Hematopoietic multipotent progenitor cell treated with erythropoietin and hydrocortisone succinate and interleukin-3 and kit ligand, for 6 days (in vitro differentiated cells): ENCODE measurements at regions not wholly inside any gene's neighbourhood (a gene's known extent, or its start where the extent isn't known, plus 50 kb on each side); places are given as distances from the start of the nearest gene placed in this dataset.
"Not testable (repeated sequence)": the region's sequence is repeated elsewhere in the genome, so short reads cannot be mapped to it uniquely, and the experiment has no call there.

Source experiments
- DNase-seq: peaks from one replicate; pipeline ENCODE4 v3.0.0-alpha.2; 2015

DNA sequence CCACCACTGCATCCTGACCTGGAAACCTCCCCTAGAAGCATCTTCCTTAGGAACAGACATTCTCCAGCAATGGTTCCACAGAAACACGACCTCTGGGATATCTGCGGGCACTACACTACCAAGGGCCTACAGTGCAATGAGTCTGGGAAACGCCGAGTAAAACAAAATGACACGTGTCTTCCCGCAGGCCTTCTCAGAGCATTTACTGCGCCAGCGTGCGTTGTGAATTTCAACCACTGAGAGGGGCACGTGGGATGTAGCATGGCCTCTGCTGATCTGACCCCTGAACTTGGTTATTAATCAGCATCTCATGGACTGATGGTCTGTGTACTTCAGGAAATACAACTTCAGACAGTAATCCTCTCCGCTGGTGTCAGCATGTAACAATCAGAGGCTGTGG, 173.0 kb downstream of the C16orf95 start:
- no peak for DNase-seq

DNA sequence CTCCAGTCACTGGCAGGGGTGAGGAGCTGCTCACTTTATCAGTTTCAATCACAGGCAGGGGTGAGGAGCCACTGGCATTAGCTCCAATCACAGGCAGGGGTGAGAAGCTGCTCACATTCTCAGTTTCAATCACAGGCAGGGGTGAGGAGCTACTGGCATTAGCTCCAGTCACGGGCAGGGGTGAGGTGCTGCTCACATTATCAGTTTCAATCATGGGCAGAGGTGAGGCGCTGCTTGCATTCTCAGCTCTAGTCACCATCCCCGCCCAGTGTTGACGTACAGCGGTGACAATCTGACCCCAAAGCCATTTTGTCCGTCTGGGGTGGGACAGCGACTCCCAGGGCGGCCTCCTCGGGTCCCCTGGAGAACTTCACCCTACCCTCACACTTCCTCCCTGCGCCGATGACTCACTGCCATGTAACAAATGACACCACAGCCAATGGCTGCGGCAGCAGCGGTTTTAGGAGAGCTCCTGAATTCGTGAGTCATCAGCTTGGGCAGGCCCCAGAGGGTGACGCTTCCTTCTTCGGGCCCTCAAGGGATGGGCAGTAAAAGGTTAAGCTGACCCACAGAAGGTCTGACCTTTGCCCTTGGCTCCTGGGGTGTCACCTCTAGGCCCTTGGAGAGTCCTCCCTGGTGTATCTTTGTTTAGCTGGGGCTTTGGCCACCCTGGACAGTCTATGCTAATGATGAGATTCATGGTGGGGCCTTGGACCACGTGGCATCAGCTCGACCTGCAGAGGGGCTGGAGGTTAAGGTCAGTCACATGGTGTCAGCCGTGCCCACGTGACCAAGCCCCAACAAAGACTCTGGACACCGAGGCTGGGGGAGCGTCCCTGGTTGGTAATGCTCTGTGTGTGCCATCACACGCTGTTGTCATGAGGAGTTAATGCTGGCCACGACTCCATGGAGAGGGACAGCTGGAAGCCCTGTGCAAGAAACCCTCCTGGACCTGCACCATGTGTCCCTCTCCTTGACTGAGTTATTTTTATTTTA, 171.7 kb downstream of the C16orf95 start:
- no peak for DNase-seq

DNA sequence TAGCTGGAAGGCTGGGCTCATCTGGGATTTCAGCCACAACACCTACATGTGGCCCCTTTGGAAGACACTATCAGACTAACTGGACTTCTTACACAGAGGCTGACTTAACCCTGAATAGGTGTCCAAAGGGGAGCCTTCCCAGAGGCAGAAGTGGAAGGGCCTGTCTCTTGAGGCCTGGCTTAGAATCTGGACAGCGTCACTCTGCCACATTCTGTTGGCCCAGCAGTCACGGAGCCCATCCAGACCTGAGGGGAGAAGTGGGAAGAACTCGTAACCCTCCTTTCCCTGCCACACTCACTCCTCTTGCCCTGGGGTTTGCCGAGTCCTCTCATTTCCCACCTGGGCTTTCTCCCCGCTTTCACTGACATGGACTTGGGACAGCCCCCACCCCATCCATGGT, 170.5 kb downstream of the C16orf95 start:
- no peak for DNase-seq

DNA sequence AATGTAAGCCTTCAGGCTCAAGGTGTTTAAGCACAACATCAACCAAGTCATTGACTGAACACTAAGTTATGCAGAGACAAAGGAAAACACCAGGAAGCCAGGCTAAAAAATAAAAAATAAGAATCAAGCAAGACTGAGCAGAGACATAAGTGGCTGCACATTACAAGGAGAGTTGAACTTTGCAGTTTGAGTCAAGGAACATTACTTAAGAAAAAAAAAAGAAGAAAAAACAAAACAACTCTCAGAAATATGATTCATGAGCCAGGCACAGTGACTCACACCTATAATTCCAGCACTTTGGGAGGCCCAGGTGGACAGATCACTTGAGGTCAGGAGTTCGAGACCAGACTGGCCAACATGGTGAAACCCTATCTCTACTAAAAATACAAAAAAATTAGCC, 168.1 kb downstream of the C16orf95 start:
- DNase-seq, result no peak

DNA sequence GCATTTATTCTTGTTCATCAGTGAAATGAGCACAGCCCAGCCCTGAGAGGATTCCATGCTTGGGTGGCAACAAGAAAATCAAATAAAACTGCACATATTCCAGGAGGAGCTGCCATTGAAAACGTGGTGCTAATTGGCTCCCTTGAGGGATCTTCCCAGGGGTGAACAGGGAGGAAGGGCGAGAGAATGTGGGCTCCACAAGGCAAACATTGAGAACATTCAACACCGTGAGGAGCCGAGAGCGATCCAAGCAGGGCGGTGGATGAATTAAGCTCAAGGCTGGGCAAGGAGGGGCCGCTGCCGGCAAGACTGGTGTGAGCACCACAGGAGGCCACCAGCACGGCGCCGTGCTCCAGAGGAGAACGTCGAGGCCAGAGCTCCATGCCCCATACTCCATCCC, 166.9 kb downstream of the C16orf95 start:
- no peak for DNase-seq

DNA sequence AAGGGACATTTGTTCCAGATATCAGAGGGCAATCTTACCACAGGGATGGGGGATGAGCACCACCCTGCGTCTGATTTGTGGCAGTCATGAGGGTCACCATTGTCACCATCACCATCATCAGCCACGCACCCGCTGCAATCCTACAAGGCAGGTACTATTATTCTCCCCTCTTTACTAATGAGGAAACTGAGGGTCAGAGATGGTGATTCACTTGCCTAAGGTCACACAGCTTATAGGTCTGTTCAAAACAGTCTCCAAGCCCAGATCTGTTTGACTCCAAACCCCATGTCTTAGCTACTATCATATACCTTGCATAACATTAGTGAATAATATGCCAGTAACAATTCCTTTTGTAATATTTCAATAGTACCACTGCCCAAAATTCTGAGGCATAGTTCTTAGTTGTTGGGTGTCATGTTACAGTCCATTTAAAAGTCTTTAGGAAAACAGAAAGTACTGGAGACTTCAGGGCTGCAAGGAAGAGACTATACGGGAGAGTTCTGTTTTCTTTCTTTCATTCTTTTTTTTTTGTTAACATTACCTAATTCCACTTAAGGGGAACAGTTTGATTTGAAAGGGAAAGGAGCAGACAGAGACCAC, 166.4 kb downstream of the C16orf95 start:
- DNase-seq, result no peak

DNA sequence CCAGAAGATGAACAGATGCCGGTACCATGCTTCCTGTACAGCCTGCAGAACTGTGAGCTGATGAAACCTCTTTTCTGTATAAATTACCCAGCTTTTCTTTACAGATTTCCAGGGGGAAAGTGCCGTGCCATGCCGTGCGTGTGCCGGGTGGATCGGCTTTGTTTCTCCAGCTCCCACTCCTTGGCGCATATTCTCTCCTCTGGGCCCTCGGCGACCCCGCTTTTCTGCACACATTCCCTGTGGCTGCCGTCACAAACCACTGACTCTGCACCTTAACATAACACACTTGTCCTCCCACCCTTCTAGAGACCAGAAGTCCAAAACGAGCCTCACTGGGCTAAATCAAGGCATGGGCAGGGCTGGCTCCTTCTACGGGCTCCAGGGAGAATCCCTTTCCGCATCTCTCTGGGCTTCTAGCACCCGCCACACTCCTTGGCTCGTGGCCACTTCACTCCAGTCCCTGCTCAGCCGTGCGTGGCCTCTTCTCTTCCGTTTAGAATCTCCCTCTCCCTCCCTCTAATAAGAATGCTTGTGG, 164.9 kb downstream of the C16orf95 start:
- no peak for DNase-seq

DNA sequence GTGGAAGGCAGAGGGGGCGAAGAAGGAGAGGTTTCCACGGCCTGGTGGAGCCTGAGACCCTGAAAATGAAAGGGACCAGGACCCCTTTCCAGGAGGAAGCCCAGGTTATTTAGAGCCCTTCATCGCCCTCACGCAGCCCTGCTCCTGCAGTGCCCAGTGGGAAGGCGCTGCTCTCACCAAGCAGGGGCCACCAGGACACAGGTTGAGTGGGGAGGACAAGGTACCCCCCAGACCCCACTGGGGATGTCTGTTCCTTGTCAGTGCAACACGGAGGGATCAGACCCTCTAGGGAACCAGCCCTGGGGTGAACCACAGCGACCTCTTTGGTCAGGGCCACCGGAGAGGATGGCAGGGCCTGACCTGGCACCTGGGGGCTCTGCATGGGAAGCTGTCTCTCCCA, 163.9 kb downstream of the C16orf95 start:
- no peak for DNase-seq

DNA sequence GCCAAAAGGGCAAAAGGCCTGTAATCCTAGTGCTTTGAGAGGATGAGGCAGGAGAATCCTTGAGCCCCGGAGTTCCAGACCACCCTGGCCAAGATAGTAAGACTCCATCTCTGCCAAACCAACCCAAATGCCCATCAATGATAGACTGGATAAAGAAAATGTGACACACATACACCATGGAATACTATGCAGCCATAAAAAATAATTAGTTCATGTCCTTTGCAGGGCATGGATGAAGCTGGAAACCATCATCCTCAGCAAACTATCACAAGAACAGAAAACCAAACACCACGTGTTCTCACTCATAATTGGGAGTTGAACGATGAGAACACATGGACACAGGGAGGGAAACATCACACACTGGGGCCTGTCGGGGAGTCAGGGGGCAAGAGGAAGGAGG, 161.9 kb downstream of the C16orf95 start:
- not testable (repeated sequence) for DNase-seq

DNA sequence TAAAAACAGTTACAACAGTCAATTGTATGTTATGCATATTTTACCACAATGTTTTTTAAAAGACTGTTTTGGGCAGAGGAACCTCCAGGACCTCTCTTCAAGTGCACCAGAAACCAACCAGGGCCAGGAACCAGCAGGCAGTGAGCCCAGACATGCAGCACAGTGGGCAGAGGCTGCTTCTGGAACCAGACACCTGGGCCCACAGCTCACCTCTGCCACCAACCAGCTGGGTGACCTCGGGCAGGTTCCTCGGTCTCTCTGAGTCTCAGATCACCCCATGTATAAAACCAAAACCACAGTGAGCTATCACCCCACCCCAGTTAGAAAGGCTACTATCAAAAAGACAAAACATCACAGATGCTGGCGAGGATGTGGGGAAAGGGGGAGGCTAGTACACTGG, 161.0 kb downstream of the C16orf95 start:
- no peak for DNase-seq

DNA sequence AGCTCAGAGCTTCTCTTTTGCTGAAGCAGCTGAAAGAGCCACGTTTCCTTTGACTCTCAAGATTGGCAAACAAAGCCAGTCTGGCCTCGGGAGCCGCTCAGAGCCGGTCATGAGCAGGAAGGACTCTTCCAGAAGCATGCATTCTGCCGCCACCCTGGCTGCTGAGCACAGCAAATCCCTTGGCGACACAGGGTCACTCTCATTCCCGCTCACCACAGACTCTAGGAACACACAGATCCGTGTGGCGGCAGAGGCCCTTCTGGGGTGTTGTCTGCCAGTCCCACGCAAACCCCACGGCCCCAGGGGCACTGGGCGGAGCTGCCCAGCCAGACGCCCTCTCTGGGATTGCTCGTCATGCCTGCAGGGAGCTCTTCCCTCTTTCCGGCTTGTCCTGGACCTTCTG, 157.0 kb downstream of the C16orf95 start:
- no peak for DNase-seq

DNA sequence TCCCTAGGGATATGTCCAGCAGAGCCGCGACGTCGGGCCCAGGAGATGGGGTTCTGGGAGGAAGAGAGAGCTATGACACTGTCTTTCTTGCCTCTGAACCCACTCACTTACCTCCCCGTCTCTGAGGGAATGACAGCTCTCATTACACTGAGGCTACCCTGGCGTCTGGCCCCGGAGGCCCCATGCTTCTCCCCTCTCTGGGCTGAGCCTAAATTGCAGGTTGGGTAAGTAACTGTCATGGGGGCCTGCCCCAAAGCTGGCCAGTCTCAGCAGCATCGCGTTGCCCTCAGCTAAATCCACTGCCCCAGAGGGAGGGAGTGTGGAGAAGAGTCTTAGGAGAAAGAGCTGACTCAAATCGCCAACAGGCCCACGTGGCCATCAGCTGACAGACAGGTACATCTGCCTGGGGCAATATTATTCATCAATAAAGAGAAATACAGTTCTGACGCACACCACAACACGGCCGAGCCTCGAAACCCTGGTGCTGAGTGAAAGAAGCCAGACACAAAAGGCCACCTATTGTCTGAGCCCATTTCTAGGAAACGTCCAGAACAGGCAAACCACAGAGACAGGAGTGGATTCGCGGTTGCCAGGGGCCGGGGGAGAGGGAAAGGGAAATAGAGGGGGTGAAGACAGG, 156.4 kb downstream of the C16orf95 start:
- DNase-seq, result no peak

DNA sequence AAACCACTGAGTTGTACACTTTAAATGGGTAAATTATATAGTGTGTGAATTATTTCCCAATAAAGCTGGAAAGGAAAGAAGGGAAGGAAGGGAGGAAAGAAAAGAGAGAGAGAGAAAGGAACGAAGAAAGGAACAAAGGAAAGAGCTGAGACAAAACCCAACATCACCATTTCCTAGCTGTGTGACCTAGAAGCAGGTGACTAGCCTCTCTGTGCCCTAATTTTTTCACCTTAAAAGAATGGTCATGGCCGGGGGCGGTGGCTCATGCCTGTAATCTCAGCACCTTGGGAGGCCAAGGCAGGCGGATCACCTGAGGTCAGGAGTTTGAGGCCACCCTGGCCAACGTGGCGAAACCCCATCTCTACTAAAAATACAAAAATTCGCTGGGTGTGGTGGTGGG, 155.8 kb downstream of the C16orf95 start:
- DNase-seq, result not testable (repeated sequence)

DNA sequence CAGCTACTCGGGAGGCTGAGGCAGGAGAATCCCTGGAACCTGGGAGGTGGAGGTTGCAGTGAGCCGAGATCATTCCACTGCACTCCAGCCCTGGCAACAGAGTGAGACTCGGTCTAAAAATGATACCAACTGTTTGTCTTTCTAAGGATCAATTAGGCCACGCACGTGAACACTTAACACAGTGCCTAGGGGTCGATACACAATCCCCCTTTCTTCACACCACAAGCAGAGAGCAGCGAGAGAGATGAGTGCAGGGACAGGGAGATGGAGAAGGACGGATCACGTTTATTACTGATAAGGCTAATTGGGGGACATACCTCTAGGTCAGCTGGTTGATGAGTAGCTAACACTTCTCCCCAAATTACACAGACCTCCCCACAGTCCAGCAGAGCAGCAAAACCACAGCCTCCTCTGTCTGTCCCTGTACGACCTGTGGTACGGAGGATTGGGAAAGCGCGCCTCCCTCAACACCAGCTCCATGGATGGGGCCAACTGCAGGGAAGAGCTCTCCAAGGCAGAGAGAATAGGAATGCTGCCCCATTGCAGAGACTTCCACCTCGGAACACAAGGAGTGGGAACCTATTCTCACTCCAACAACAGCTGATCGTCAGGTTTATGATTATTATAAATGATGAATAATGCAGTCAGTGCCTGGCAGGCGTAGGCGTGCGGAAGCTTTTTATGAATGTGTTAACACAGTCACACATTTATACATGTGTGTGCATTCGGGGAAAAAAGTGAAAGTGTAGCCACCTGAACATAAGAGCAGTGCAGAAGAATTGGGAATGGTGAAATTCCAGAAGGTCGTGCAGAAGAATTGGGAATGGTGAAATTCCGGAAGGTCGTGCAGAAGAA, 155.1 kb downstream of the C16orf95 start:
- peak; percentile 35 for DNase-seq

DNA sequence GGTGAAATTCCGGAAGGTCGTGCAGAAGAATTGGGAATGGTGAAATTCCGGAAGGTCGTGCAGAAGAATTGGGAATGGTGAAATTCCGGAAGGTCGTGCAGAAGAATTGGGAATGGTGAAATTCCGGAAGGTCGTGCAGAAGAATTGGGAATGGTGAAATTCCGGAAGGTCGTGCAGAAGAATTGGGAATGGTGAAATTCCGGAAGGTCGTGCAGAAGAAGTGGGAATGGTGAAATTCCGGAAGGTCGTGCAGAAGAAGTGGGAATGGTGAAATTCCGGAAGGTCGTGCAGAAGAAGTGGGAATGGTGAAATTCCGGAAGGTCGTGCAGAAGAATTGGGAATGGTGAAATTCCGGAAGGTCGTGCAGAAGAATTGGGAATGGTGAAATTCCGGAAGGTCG, 154.4 kb downstream of the C16orf95 start:
- not testable (repeated sequence) for DNase-seq

DNA sequence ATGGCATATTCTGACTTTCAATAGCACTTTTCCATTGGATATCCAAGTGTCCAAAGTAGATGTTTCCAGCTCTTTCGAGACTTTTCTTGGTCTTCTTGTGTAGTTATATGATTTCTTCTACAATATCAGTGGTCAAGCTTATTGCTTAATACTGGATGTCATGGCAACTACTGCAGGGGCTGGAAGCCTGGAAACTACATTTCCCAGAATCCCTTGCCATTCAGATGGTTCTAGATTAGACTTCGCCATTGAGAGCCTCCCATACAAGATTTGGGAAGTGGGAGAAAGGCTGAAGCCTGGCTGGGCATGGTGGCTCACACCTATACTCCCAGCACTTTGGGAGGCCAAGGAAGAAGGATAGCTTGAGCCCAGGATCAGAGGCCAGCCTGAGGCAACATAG, 153.6 kb downstream of the C16orf95 start:
- DNase-seq, result no peak

DNA sequence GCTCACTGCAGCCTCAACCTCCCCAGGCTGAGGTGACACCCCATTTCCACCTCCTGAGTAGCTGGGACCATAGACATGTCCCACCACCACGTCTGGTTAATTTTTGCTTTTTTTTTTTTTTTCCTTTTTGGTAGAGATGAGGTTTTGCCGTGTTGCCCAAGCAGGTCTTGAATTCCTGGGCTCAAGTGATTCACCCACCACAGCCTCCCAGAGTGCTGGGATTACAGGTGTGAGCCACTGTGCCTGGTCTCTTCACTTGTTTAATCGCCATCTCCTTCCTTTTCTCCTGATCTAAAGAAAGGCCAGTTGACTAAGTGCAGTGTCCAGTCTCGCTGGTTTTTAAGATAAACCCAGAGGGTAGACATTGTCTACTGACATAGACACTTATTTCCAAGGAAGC, 152.0 kb downstream of the C16orf95 start:
- DNase-seq, result no peak

DNA sequence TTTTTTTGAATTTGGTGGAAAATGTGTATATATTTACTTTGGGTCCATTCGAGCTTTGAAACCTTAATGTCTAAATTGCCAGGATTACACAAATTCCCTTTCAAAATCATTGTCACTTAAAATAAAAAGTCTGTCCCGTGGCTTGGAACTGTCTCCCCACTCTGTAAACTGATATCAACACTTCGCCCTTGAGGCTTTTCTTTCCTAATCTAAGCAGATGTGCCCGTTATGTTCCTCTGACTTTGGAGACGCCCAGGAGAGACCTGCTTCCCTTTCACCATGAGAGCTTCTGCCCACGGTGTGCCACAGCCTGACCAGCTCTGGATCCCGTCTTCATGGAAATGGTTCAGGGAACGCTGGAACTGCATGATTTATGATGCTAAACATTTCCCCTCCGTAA, 151.3 kb downstream of the C16orf95 start:
- no peak for DNase-seq

DNA sequence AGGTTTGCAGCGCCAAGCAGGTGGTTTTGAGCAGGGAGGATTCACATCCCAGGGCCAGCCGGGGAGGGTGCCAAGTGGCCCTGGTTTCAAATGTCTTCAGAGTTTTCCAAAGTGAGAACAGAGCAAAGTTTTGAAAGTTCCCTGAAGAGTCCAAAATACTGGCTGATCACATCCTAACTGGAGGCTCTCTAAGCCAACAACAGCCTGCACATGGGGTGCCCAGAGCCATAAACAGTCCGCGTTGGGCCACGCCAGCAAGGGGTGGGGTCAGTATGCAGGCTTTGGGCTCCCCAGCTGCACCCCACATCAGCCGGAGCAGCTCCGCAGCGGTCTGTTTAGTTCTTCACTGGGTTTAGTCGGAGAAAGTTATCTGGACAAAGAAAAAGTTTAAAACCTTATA, 150.9 kb downstream of the C16orf95 start:
- DNase-seq, result no peak

DNA sequence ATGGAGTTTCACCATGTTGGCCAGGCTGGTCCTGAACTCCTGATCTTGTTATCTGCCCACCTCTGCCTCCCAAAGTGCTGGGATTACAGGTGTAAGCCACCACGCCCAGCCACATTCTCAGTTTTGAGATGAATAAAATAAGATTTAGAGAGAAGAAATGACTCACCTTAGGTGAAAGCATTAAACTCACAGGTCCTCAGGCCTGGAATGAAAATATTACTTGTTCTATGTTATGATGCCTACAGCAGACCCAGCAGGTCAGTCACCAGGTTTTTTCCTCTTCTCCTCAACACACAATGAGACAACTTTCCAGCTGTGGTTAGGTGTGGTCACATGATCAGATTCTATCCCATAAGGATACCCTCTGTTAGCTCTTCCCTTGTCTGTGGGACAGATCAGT, 150.3 kb downstream of the C16orf95 start:
- no peak for DNase-seq

DNA sequence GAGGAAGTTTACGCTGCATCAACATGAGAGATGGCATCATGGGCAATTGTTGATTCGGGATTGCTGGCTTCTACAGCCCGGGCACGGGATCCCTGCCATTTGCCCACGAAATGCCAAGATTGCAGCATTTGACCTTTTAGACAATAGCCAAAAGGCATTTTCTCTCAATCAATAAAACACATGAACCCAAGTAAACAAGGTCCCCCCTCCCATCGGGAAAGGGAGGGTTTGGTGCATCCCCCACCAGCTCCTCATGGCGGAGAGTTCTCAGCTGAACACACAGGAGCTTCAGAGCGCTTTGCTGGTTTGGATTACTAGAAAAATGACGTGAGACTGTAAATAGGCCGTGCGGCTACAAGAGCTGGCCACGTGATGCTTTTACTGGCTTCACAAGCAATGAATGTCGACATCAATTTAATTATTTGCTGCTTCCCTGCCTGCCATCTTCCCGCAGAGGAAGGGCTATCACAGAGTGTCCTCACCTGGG, 147.6 kb downstream of the C16orf95 start:
- DNase-seq, result no peak

DNA sequence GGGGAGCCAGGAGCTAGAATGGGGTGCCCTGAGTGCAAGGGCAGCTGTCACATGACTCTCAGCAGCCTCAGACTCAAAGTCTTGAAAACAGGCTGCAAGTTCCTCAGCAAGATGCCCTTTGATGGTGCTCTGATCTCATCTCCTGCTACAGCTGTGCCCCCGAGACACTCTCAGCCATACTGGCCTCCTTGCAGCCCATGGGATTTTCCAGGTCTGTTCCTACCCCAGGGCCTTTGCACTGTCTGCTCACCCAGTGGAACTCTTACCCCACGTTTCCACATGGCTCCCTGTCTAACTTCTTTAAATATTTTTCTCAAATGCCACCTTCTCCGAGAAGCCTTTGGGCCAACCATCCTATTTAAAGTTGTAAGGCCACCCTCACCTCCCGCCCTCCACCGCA, 146.9 kb downstream of the C16orf95 start:
- no peak for DNase-seq

DNA sequence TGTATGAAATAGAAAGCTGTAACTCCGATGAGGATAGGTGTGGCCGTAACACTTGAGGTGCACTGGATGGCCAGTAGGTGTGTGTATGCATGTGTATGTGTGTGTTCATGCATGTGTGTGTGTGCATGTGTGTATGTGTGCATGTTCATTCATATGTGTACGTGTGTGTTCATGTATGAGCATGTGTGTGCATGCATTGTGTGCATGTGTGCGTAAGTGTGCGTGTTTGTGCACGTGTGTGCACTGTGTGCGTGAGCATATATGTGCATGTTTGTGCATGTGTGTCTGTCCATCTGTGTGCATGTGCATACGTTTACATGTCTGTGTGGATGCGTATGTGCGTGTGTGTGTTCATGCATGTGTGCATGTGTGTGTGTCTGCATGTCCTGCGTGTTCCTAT, 145.5 kb downstream of the C16orf95 start:
- DNase-seq, result no peak
